Breast epithelium (tissue), 3 donors: ENCODE measurements at regions not wholly inside any gene's neighbourhood (a gene's known extent, or its start where the extent isn't known, plus 50 kb on each side); places are given as distances from the start of the nearest gene placed in this dataset.

Source experiments
- POLR2AphosphoS5 ChIP-seq, 3 donors: sonication (generic); formaldehyde crosslinking; IDR thresholded peaks; one replicate each; pipeline ENCODE4 v1.6.1; 2017; ENCODE audit warnings: antibody characterized with exemption in 3 of 3
- TF ChIP-seq, protein P1 (sequence below), 3 donors: fragments of 450-650 bp; IDR thresholded peaks; one replicate each; pipeline ENCODE4 v1.5.1; 2016 to 2017; ENCODE audit warnings: antibody characterized with exemption in 3 of 3, mild to moderate bottlenecking in 3 of 3, moderate library complexity in 3 of 3

DNA sequence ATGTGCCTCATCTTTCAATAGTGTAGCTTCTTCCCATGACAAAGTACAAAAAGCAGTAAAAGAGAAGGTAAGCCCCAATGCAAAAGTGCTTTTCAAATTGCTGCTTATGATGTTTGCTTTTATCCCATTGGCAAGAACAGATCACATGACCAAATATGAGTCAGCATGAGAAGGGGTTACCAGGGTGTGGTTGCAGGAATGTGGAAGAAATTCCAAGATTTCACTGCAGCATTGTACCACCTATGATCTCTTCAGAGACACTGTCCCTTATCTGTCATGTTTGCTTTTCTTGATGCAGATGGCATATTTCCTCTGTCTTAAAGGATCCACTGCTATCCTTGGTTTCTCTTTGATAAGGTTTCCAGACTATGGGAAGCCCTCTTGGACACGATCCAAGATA, 1006.9 kb upstream of the PRMT6 start:
- TF ChIP-seq, protein P1, sequence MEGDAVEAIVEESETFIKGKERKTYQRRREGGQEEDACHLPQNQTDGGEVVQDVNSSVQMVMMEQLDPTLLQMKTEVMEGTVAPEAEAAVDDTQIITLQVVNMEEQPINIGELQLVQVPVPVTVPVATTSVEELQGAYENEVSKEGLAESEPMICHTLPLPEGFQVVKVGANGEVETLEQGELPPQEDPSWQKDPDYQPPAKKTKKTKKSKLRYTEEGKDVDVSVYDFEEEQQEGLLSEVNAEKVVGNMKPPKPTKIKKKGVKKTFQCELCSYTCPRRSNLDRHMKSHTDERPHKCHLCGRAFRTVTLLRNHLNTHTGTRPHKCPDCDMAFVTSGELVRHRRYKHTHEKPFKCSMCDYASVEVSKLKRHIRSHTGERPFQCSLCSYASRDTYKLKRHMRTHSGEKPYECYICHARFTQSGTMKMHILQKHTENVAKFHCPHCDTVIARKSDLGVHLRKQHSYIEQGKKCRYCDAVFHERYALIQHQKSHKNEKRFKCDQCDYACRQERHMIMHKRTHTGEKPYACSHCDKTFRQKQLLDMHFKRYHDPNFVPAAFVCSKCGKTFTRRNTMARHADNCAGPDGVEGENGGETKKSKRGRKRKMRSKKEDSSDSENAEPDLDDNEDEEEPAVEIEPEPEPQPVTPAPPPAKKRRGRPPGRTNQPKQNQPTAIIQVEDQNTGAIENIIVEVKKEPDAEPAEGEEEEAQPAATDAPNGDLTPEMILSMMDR (IDR thresholded peaks at IDR 0.05) = no peak
- TF ChIP-seq POLR2AphosphoS5 (IDR thresholded peaks at IDR 0.05) = no peak
